HG03571 (cell line): ENCODE measurements at regions not wholly inside any gene's neighbourhood (a gene's known extent, or its start where the extent isn't known, plus 50 kb on each side); places are given as distances from the start of the nearest gene placed in this dataset.
"Not testable (repeated sequence)": the region's sequence is repeated elsewhere in the genome, so short reads cannot be mapped to it uniquely, and the experiment has no call there.

Source experiments
- ATAC-seq: cut with Tn5 transposase; IDR thresholded peaks from one replicate; pipeline ENCODE4 v1.9.1; 2021; ENCODE audit not compliant: unreplicated experiment

GRCh38 chr5:1654786-1655495, 131.2 kb upstream of the LPCAT1 start:
- no peak for ATAC-seq

- ATAC-seq: peak; percentile 70
These were observed 130.2 kb upstream of the LPCAT1 start for GRCh38 chr5:1653698-1654651.

GRCh38 chr5:1652873-1653697, 129.3 kb upstream of the LPCAT1 start:
- no peak for ATAC-seq

- ATAC-seq: no peak
These were observed 128.5 kb upstream of the LPCAT1 start for GRCh38 chr5:1651971-1652872.

GRCh38 chr5:1651250-1651649, 127.5 kb upstream of the LPCAT1 start:
- no peak for ATAC-seq

GRCh38 chr5:1649554-1649953, 125.8 kb upstream of the LPCAT1 start:
- no peak for ATAC-seq

- no peak for ATAC-seq
These were observed 125.0 kb upstream of the LPCAT1 start for GRCh38 chr5:1648806-1649205.

GRCh38 chr5:1647580-1647979, 123.8 kb upstream of the LPCAT1 start:
- no peak for ATAC-seq

GRCh38 chr5:1644810-1645571, 121.2 kb upstream of the LPCAT1 start:
- ATAC-seq: peak; percentile 80

GRCh38 chr5:1644393-1644809, 120.6 kb upstream of the LPCAT1 start:
- ATAC-seq: not testable (repeated sequence)

- ATAC-seq: no peak
These were observed 120.1 kb upstream of the LPCAT1 start for GRCh38 chr5:1643651-1644392.

- no peak for ATAC-seq
These were observed 118.9 kb upstream of the LPCAT1 start for GRCh38 chr5:1642621-1643061.

- no peak for ATAC-seq
These were observed 118.5 kb upstream of the LPCAT1 start for GRCh38 chr5:1642221-1642620.

- ATAC-seq: peak; percentile 71
These were observed 117.9 kb upstream of the LPCAT1 start for GRCh38 chr5:1641560-1642166.

- no peak for ATAC-seq
These were observed 117.3 kb upstream of the LPCAT1 start for GRCh38 chr5:1641041-1641440.

- no peak for ATAC-seq
These were observed 116.7 kb upstream of the LPCAT1 start for GRCh38 chr5:1640421-1640881.

GRCh38 chr5:1639757-1640156, 116.0 kb upstream of the LPCAT1 start:
- no peak for ATAC-seq
